Effector memory CD8-positive, alpha-beta T cell (primary cell): ENCODE measurements at regions not wholly inside any gene's neighbourhood (a gene's known extent, or its start where the extent isn't known, plus 50 kb on each side); places are given as distances from the start of the nearest gene placed in this dataset.
A peak's percentile ranks its signal among the peaks of the same experiment; 100 is the strongest.

ENCODE experiments used
- ATAC-seq: fragments of 150-1000 bp; cut with Tn5 transposase; replicated peaks from 2 replicates; pipeline ENCODE4 v1.10.0; 2021; ENCODE audit warnings: mild to moderate bottlenecking, moderate library complexity
- DNase-seq, 3 experiments: peaks; one replicate each; pipeline ENCODE4 v3.0.0; 2021
- H3K27ac Mint-ChIP-seq, 2 donors: one replicate each; pipeline ENCODE4 v1.8.0; 2022; ENCODE audit warnings: mild to moderate bottlenecking in 2 of 2, mixed read lengths in 2 of 2, moderate library complexity in 2 of 2
- H3K27me3 Mint-ChIP-seq, 2 donors: one replicate each; pipeline ENCODE4 v1.8.0; 2022; ENCODE audit warnings: mixed read lengths in 2 of 2
- H3K36me3 Mint-ChIP-seq: one replicate; pipeline ENCODE4 v1.8.0; 2022; ENCODE audit warnings: mild to moderate bottlenecking, moderate library complexity, mixed read lengths; ENCODE audit not compliant: insufficient read depth
- H3K4me1 Mint-ChIP-seq, 2 donors: one replicate each; pipeline ENCODE4 v1.8.0; 2022; ENCODE audit warnings: low read depth in 2 of 2, mixed read lengths in 2 of 2
- H3K4me3 Mint-ChIP-seq, 2 donors: one replicate each; pipeline ENCODE4 v1.8.0; 2022; ENCODE audit warnings: mild to moderate bottlenecking in 2 of 2, mixed read lengths in 2 of 2, moderate library complexity in 2 of 2
- H3K9me3 Mint-ChIP-seq, 2 donors: one replicate each; pipeline ENCODE4 v1.8.0; 2022; ENCODE audit warnings: mixed read lengths in 2 of 2

DNA sequence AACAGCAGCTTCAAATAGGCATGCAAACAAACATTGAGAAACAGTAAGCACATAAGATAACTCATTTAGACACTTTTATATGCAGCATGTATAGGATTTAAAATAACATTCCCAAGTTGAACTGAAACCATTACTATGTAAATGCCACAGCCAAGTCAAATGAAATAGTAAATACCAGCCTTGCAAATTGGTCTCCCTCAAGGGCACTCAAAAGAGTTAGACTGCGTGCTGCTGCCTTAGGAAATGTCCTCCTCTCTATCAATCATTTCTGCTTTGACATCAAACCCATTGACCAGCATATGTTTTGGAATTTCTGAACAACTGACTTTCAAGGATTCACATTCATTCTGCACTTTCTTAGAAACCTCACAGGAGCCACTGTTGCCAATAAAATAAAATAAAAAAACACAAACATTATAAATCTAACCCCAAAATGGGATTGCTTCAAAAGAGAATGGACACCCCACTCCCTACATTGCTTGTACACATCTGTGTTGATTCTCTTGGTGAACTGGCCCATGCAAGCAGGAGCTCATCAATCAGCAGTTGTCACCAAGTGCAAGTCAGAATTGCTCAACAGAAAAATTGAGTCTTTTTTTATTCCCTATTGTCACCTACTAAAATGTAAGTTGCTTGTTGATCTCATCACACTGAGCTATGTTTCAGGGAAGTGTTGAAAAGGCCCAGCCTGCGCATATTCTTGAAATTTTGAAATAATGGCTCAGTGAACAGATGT, 256.2 kb downstream of the DAD1 start:
- Mint-ChIP-seq H3K4me1 (no peaks in the 10 kb centered on the region), H3K27me3 (no peaks in the 10 kb centered on the region), H3K9me3 (no peaks in the 10 kb centered on the region), H3K4me3 (no peak overlapping the region), H3K36me3 (no peaks in the 10 kb centered on the region), H3K27ac (no peak overlapping the region)
- ATAC-seq (no peak), DNase-seq (no peak)

DNA sequence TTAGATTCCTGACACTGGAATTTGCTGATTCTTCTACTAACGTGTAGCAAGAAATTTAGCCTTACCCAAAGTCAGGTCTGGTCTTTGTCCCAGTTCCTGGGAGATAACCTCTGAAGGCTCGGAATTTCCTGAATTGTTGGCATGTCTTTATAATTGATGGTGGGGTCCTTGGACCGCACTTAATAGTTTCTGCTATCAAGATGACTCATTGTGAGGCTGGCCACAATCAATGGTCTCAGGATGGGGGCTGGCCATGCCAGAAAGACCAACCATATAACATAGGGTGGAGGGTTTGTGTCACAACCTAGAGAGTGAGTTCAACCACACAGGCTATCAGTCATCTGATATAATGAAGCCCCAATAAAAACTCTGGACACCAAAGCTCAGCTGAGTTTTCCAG, 259.7 kb downstream of the DAD1 start:
- Mint-ChIP-seq H3K36me3 (no peaks in the 10 kb centered on the region), H3K9me3 (no peaks in the 10 kb centered on the region), H3K27ac (no peak overlapping the region), H3K4me1 (no peaks in the 10 kb centered on the region), H3K27me3 (no peaks in the 10 kb centered on the region), H3K4me3 (no peak overlapping the region)
- ATAC-seq (no peak), DNase-seq (no peak)

DNA sequence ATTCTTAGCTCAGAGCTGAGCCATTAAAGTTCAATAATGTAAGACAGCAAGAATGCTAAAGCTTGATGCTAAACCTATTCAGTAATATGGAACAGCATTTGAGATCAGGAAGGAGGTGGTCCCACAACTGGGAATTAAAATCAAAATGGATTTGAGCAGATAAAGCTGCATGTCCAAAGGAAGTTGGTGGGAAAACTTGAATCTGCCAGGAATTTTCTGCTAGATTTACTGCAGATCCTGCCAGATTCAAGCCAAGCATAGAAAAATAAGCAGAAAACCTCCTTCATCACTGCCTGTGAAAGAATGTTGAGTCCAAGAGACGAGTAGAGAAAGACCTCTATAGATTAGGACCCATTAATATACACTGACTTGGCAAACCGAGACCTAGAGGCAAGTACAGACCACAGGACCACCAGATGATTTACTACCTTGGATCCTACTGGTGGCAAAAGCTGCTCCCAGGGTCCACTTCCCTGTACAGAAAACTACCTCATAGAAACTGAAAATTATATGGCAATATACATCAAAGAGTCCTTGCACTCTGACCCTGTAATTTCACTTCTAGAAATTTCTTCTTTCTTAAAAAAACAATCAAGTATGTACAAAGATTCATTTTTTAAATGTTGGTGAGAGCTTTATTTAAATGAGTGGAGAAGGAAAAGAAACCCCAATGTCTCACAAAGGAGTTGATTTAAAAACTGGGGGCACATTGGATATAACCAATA, 263.2 kb downstream of the DAD1 start:
- DNase-seq (no peak), ATAC-seq (no peak)
- Mint-ChIP-seq H3K27me3 (no peaks in the 10 kb centered on the region), H3K36me3 (no peaks in the 10 kb centered on the region), H3K27ac (no peak overlapping the region), H3K4me3 (no peak overlapping the region), H3K9me3 (no peaks in the 10 kb centered on the region), H3K4me1 (no peaks in the 10 kb centered on the region)

DNA sequence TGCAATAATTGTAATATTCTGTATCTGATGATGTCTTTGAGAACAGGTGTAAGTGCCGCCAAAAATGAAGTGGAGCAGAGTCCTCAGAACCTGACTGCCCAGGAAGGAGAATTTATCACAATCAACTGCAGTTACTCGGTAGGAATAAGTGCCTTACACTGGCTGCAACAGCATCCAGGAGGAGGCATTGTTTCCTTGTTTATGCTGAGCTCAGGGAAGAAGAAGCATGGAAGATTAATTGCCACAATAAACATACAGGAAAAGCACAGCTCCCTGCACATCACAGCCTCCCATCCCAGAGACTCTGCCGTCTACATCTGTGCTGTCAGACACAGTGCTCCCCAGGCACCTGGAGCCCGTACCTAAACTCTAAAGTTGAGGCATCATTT, 268.7 kb downstream of the DAD1 start:
- ATAC-seq (no peak), DNase-seq (no peak)
- H3K27ac Mint-ChIP-seq = no peak overlapping the region
- H3K27me3 Mint-ChIP-seq = no peaks in the 10 kb centered on the region
- H3K9me3 Mint-ChIP-seq = no peaks in the 10 kb centered on the region
- H3K4me1 Mint-ChIP-seq = no peaks in the 10 kb centered on the region
- peak overlapping the region; percentile 45 to 61 for H3K4me3 Mint-ChIP-seq
- H3K36me3 Mint-ChIP-seq = no peaks in the 10 kb centered on the region

DNA sequence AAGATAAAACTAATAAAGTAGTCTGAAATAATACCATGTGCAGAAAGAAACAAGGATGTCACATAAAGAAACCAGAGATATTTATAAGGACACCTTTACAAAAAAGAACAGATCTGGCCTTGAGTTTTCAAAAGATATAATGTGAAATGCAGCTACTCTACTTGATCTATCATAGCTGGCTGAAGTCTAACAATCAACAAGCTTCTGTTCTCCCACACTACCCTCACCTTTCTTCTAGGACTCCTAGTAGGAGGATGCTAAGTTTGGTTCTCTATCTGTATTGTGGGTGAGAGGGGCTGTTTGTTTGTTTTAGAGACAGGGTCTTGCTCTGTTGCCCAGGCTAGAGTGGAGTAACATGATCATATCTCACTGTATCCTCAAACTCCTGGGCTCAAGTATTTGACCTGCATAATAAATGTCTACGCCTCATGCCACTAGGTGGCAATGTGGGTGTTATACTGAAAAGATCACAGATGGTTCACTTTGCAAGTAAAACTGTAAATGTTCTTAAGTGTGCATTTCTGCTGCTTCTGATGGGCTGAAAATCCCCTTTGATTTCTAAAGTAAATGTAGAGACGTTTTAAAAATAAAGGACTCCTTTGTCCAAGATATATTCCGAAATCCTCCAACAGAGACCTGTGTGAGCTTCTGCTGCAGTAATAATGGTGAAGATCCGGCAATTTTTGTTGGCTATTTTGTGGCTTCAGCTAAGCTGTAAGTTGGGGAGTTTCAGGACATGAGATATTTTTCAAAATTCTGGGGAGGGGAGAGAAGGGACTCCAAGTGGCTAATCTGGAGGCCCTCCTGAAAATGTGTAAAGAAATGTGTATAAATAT, 269.3 kb downstream of the DAD1 start:
- no peaks in the 10 kb centered on the region for H3K4me1 Mint-ChIP-seq
- ATAC-seq (no peak), DNase-seq (peak in 2 of 3 experiments; percentile 0 to 2)
- H3K27me3 Mint-ChIP-seq = no peaks in the 10 kb centered on the region
- no peak overlapping the region for H3K27ac Mint-ChIP-seq
- no peaks in the 10 kb centered on the region for H3K9me3 Mint-ChIP-seq
- H3K36me3 Mint-ChIP-seq = no peaks in the 10 kb centered on the region
- peak overlapping the region; percentile 45 to 61 for H3K4me3 Mint-ChIP-seq

DNA sequence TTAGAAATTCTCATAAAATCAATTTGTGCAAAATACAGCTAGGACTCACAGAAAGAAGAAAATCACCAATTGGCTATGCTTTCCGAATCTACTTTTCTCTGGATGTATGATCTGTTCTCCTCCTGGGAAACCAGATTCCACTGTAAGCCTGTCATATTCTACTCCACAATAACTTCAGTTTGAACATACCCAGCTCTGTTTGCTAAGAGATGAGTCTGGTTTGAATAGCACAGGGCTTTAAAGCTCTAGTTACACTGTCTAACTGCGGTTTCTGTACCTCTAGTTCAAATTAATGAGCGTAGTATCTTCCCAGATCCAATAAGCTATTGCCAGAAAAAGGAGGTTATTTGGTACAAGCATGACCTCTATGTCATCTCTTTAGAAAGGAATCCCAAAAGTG, 270.1 kb downstream of the DAD1 start:
- ATAC-seq (no peak), DNase-seq (no peak)
- Mint-ChIP-seq H3K36me3 (no peaks in the 10 kb centered on the region), H3K27ac (no peak overlapping the region), H3K9me3 (no peaks in the 10 kb centered on the region), H3K4me1 (no peaks in the 10 kb centered on the region), H3K27me3 (no peaks in the 10 kb centered on the region), H3K4me3 (no peak overlapping the region)

DNA sequence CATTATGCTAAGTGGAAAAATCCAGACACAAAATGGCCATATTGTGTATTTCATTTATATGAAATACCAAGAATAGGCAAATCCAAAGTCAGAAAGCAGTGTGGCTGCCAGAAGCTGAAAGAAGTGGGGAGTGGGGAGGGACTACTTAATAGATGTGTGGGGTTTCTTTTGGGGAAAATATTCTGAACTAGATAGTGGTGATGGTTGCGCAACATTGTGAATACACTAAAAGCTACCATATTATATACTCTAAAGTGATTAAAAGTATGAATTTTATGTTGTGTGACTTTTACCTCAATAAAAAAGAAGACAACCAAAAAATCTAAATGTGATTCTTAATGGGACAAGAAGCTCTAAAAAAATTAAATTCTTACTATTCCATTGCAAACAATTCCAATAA, 272.6 kb downstream of the DAD1 start:
- Mint-ChIP-seq H3K27ac (no peak overlapping the region), H3K36me3 (no peaks in the 10 kb centered on the region), H3K4me1 (no peaks in the 10 kb centered on the region), H3K4me3 (no peak overlapping the region), H3K27me3 (no peaks in the 10 kb centered on the region), H3K9me3 (no peaks in the 10 kb centered on the region)
- ATAC-seq (no peak), DNase-seq (no peak)

DNA sequence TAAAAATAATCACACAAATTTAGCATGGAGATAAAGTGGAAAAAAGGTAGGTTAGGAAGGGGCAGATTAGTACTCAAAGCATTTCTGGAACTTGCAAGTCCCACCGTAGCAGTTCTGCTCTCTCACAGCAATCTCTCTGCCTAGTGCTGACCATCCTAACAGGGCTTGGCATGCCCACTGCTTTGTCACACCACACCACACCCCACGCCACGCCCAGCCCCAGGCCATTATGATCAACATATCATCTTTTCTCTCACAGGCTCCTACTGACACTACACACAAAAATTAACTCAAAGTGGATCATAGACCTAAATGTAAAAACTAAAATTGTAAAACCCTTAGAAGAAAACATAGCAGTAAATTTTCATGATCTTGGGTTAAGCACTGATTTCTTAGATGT, 273.7 kb downstream of the DAD1 start:
- Mint-ChIP-seq H3K4me1 (no peaks in the 10 kb centered on the region), H3K27me3 (no peaks in the 10 kb centered on the region), H3K9me3 (no peaks in the 10 kb centered on the region), H3K27ac (no peak overlapping the region), H3K36me3 (no peaks in the 10 kb centered on the region), H3K4me3 (no peak overlapping the region)
- DNase-seq (no peak), ATAC-seq (no peak)

DNA sequence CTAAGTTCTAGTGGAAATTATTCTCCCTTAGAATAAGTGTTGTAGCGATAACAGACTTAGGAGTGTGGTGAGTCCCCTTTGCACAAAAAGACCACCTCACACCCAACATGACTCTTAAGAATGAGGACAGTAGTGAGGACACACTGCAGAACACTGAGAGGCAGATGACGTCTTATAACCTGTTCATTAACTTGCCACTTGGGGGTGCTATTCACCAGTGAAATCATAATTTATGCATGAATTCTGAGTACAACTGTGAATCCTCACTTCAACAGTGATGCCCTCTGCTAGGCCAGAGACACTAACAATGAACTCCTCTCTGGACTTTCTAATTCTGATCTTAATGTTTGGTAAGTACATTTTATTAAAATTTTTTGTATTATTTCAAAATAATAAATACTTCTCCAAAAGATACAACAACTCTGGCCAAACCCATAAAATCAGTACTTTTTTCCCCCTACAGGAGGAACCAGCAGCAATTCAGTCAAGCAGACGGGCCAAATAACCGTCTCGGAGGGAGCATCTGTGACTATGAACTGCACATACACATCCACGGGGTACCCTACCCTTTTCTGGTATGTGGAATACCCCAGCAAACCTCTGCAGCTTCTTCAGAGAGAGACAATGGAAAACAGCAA, 274.7 kb downstream of the DAD1 start:
- DNase-seq (peak in 1 of 3 experiments; percentile 0), ATAC-seq (peak; percentile 33)
- no peaks in the 10 kb centered on the region for H3K9me3 Mint-ChIP-seq
- H3K4me3 Mint-ChIP-seq = no peak overlapping the region
- no peak overlapping the region for H3K27ac Mint-ChIP-seq
- H3K27me3 Mint-ChIP-seq = no peaks in the 10 kb centered on the region
- no peaks in the 10 kb centered on the region for H3K36me3 Mint-ChIP-seq
- H3K4me1 Mint-ChIP-seq = no peaks in the 10 kb centered on the region

DNA sequence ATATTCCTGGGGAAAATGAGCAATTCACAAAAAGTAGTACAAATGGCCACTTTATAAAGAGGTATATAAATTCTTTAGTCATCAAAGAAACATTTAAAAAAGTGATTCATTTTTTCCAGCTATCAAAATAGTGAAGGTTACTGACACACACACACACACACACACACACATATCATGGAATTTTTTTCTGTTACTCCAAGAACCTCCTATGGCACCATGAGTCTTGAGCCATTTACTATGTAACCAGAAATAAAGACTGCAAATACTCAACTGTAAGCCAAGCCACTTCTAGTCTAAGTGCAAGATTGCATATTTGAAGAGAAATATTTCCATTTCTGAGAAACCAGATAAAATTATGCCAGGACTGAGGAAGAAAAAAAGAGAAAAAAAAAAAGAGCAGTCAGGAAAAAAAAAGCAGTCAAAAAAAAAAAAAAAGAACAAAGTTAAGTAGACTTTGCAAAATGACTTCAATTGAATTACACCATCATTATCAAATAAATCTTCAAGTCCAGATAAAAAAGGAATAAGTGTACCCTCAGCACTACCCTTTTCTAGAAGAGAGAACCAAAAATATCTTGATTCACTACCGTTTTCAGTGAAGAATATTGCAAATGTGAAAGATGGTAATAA, 275.7 kb downstream of the DAD1 start:
- Mint-ChIP-seq H3K27me3 (no peaks in the 10 kb centered on the region), H3K9me3 (no peaks in the 10 kb centered on the region), H3K27ac (no peak overlapping the region), H3K36me3 (no peaks in the 10 kb centered on the region), H3K4me3 (no peak overlapping the region), H3K4me1 (no peaks in the 10 kb centered on the region)
- DNase-seq = no peak
- ATAC-seq = no peak

DNA sequence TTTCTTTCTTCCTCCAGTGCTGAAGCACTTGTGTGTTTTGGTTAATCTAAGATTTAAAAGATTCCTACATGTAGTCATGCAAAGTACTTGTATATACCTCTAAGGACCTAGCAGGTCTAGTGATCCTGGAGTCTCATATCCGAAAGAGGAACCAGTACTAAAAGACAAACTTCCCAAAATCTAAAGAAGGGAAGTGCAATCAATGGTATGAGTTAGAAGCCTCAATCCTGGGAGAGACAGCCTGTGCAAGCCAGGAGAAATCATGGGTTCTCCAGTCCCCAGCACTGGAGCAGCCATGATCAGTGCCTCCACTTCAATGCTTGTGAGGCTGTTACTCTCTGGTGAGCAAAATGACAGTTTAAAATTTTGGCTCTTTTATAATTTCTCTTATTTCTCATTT, 277.4 kb downstream of the DAD1 start:
- no peaks in the 10 kb centered on the region for H3K4me1 Mint-ChIP-seq
- ATAC-seq = no peak
- H3K4me3 Mint-ChIP-seq = no peak overlapping the region
- H3K27me3 Mint-ChIP-seq = no peaks in the 10 kb centered on the region
- H3K36me3 Mint-ChIP-seq = no peaks in the 10 kb centered on the region
- no peak overlapping the region for H3K27ac Mint-ChIP-seq
- H3K9me3 Mint-ChIP-seq = no peaks in the 10 kb centered on the region
- no peak for DNase-seq

DNA sequence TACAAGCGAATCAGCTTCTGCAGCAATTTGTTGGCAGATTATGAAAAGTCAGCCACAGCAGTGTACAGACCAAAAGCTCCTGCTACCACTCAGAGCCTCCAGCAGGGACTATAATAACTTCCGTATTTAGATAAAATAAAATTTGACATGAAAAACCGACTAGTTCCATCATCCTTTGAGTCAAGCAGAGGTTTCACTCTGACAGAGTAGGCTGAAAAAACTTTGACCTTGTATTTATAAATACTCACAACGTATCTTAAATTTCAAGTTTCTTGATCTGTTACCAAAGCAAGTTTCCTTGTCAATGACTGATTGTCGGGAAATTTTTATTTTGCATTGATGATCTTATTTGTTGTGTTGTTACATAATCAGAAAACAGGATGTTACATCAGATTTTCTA, 283.4 kb downstream of the DAD1 start:
- DNase-seq (no peak), ATAC-seq (no peak)
- H3K27me3 Mint-ChIP-seq = no peaks in the 10 kb centered on the region
- H3K4me1 Mint-ChIP-seq = no peaks in the 10 kb centered on the region
- no peaks in the 10 kb centered on the region for H3K9me3 Mint-ChIP-seq
- no peak overlapping the region for H3K4me3 Mint-ChIP-seq
- H3K36me3 Mint-ChIP-seq = no peaks in the 10 kb centered on the region
- H3K27ac Mint-ChIP-seq = no peak overlapping the region

DNA sequence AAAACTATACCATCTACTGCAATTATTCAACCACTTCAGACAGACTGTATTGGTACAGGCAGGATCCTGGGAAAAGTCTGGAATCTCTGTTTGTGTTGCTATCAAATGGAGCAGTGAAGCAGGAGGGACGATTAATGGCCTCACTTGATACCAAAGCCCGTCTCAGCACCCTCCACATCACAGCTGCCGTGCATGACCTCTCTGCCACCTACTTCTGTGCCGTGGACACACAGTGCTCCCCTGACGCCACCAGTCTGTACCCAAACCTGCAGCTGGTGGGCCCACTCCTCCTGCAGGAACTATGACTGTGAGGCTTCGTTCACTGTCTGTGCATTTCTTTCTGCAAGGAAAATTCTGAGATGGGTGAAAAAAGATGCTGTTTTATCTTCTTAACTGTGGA, 284.7 kb downstream of the DAD1 start:
- Mint-ChIP-seq H3K9me3 (no peaks in the 10 kb centered on the region), H3K4me1 (no peaks in the 10 kb centered on the region), H3K36me3 (no peaks in the 10 kb centered on the region), H3K4me3 (no peak overlapping the region), H3K27ac (no peak overlapping the region), H3K27me3 (no peaks in the 10 kb centered on the region)
- ATAC-seq (no peak), DNase-seq (no peak)
